GM03348 (cell line): ENCODE measurements at regions not wholly inside any gene's neighbourhood (a gene's known extent, or its start where the extent isn't known, plus 50 kb on each side); places are given as distances from the start of the nearest gene placed in this dataset.
"Not testable (repeated sequence)": the region's sequence is repeated elsewhere in the genome, so short reads cannot be mapped to it uniquely, and the experiment has no call there.

Source experiments
- DNase-seq: peaks from one replicate; pipeline ENCODE4 v3.0.0; 2012; ENCODE audit warnings: low spot score

DNA sequence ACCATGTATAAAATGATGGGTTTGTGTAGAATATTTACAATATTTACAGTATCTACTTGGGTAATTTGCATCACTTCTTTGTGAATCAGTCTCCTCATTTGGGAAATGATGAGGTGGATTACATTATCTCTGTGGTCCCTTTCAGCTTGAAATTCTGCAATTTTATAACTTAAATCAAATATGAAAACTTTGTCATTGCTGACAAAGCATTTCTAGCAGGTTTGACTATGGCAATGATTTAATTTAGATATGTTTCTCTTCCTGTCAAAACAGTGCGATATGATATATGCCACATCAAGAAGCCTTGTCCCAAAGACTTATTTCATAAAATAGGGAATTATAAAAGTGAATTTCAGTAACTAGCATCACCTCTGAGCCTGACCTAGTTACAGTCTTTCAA lies 315.8 kb upstream of the MEIS2 start:
- no peak for DNase-seq

DNA sequence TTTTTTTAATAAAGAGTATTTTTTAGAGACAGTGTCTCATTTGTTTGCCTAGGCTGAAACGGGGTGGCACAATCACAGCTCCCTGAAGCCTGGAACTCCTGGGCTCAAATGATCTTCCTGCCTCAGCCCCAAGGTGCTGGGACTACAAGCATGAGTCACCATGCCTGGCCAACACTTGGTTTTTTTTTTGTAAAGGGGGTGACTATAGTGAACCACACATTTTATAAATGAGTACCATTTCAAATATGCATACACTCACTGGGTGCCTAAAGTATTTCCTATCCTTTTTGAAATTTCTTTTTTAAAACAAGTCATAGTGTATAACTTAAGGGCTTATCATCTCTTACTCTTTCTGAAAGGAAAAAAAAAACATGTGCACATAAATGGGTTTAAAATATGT lies 325.2 kb upstream of the MEIS2 start:
- peak; percentile 9 for DNase-seq

DNA sequence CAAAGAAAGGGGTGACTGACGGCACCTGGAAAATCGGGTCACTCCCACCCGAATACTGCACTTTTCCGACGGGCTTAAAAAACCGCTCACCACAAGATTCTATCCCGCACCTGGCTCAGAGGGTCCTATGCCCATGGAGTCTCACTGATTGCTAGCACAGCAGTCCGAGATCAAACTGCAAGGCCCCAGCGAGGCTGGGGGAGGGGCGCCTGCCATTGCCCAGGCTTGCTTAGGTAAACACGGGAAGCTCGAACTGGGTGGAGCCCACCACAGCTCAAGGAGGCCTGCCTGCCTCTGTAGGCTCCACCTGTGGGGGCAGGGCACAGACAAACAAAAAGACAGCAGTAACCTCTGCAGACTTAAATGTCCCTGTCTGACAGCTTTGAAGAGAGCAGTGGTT lies 327.0 kb upstream of the MEIS2 start:
- DNase-seq: not testable (repeated sequence)

DNA sequence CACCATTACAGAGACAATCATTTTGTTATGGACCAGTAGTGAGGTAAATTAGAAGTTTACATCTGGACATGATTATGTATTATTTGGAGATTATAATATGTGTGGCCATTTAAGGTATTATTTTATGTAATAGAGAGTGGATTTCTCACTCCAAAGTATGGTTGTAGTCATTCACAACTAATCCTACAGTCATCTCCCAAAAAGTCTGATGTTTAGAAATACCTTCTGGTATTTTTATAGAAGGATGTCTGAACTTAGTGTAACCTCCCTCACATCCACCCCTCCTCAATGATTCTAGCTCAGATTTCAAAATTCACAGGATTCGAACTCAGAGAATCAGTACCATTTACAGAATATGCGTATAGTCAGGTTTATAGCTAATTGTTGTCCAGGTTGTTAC lies 346.6 kb upstream of the MEIS2 start:
- no peak for DNase-seq

DNA sequence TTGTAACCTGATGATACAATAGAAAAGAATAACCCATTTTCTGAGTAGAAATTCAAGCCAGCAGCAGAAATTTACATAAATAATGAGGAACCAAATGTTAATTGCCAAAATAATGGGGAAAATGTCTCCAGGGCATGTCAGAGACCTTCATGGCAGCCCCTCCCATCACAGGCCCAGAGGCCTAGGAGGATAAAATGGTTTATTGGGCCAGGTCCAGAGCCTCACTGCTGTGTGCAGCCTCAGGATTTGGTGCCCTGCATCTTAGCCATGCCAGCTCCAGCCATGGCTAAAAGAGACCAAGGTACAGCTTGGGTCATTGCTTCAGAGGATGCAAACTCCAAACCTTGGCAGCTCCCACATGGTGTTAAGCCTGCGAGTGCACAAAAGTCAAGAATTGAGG lies 352.1 kb upstream of the MEIS2 start:
- DNase-seq: no peak

DNA sequence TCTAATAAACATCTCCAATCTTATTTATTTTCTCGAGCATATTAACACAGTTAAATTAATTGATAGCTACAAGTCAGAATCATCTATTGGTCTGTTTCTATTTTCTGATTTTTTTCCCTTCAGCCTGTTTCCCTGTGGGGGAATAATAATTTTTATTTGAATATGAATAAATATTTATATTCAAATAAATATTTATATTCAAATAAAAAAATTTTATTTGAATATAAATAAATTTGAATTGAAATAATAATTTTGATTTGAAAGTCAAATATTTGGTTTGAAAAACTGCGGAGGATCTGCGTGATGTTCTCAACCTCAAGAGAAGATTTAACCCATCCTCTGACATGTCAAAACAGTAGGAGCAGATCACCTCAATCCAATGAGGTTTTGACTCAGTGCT lies 380.1 kb upstream of the MEIS2 start:
- no peak for DNase-seq

DNA sequence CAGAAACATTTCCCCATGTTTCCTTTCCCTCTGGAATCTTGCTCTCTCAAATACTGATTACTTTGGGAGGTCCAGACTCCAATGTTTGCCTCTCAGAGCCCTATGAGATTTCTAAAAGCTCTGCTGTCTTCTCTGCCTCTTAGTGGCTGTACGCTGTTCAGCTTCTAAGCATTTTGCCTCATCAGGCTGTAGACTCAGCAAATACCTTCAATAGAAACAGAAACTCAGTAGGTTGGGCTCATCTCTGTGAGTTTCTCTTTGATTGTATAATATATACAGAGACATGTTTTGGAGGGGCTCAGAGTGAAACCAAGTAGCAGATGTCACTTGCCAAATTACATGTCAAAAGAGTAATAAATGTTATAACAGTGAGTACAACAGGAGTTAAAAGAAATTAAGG lies 380.8 kb upstream of the MEIS2 start:
- no peak for DNase-seq

DNA sequence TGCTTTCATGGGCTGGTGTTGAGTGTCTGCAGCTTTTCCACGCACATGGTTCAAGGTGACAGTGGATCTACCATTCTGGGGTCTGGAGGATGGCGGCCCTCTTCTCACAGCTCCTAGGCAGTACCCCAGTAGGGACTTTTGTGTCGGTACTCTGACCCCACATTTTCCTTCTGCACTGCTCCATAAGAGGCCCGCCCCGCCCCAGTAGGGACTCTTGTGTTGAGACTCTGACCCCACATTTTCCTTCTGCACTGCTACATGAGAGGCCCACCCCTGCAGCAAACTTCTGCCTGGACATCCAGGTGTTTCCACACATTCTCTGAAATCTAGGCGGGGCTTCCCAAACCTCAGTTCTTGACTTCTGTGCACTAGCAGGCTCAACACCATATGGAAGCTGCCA lies 383.4 kb upstream of the MEIS2 start:
- DNase-seq: no peak

DNA sequence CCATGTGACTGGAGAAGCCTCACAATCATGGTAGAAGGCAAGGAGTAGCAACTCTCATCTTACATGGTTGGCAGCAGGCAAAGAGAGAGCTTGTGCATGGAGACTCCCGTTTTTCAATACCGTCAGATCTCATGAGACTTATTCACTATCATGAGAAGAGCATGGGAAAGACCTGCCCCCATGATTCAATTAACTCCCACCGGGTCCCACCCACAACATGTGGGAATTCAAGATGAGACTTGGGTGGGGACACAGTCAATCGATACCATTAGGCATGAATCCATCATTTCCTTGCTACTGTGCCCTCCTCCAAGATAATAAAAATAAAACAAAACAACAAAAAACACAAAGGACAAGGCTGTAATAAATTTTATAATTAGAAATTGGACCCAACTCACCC lies 384.7 kb upstream of the MEIS2 start:
- no peak for DNase-seq

DNA sequence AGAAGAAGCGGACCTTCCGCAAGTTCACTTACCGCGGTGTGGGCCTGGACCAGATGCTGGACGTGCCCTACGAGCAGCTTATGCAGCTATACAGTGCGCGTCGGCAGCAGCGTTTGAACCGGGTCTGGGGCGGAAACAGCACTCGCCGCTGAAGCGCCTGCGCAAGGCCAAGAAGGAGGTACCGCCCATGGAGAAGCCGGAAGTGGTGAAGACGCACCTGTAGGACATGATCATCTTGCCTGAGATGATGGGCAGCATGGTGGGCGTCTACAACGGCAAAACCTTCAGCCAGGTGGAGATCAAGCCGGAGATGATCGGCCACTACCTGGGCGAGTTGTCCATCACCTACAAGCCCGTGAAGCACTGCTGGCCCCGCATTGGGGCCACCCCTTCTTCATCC lies 390.4 kb upstream of the MEIS2 start:
- no peak for DNase-seq

DNA sequence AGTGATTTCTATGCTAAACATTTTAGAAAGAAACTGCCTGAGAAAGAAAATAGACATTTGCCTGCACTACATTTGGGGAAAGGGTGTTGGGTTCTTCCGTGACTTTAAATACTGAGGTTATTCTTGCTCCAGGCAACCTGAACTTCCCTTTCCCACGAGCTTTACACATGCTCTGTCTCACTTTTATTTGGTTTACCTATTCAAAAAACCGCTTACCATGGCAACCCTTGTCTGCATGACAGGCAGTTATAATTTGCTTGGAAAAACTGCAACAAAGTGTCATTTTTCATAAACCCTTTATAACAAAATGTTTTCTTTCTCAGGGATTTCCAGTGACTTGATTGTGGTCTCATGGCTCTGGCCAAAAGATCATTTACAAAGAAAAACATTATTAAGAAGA lies 416.3 kb upstream of the MEIS2 start:
- DNase-seq: no peak

DNA sequence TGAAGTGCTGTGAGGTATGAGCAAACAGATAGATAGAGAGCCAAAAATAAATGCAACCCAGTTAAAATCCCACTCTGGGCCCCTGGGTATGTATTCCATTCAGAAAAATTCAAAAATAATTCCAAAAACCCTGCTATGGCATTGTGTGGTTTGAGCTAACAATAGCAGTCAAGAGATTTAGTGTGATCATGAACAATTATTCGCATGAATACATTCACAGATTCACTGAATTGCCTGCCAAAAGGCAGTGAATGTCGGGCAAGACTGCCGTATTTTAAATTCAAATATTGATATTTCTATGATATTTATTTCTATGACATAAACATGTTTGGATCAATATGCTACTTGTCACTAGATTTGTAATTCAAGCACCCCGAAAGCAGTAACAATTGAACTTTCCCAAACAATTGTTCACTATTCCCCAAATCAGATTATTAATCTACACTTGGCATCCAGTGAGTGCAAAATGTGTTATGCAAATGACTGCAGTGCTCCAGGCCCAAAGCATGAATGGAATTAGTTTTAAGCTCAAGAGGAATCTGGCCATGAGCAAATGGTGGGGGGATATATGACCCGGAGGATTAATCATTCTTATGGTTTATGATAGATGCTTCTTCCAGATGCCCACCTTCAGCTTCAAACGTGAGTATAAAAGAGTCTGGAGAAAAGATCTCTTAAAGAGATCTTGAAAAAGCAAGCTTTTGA lies 417.0 kb upstream of the MEIS2 start:
- no peak for DNase-seq

DNA sequence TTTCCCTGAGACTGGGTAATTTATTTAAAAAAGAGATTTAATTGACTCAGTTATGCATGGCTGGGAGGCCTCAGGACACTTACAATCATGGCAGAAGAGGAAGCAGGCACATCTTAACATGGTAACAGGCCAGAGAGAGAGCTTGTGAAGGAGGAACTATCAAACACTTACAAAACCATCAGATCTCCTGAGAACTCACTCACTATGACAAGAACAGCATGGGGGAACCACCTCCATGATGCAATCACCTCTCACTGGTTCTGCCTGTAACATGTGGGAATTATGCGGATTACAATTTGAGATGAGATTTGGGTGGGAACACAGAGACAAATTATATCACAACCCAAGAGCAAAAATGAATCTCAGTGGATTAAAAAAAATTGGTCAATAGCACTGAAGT lies 416.0 kb upstream of the TMCO5A start:
- DNase-seq: no peak

DNA sequence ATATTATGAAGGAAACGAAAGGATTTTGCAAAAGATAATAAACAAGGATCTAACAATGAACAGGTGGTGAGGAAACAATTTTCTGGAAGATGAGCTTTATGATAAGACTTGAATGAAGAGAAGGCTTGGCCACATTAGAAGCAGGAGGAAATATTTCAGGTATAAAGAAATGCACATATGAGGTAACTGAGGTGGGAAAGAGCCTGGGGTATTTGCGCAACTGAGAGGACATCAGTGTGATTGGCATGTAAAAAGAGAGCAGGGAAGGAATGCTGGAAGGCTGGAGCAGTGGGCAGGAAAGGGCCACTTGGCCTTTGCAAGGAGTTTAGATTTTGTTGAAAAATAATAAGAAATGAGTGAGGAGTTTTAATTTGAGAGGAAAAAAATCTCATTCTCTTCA lies 414.4 kb upstream of the TMCO5A start:
- DNase-seq: no peak

DNA sequence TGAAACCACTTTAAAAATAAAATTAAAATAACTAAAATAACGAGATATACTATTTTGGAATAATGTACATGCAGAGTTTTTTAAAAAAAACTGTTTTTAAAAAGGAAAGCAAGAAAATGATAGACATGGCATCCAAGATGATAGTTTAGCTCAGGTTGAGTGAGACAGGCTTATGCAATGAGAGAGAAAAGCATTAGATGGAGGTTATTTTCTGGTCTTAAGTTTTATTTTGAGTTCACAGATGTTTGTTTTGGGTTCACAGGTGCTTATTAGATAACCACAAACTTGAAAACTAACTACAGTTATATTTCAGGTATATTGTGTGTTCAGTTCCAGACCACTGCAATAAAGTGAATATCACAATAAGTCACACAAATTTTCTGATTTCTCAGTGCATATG lies 413.6 kb upstream of the TMCO5A start:
- DNase-seq: no peak

DNA sequence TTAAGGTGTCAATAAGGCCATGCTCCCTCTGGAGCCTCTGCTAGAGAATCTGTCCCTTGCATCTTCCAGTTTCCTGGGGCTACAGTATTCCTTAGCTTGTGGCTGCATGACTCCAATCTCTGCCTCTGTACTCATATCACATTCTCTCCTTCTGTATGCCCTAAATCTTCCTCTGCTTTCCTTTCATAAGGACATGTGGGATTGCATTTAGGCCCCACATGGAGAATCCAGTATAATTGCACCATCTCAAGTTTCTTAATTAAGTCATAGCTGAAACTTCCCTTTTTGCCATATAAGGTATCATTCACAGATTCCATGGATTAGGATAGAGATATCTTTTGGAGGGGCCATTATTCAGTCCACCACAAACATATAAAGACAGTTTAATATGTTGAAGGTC lies 409.8 kb upstream of the TMCO5A start:
- DNase-seq: no peak

DNA sequence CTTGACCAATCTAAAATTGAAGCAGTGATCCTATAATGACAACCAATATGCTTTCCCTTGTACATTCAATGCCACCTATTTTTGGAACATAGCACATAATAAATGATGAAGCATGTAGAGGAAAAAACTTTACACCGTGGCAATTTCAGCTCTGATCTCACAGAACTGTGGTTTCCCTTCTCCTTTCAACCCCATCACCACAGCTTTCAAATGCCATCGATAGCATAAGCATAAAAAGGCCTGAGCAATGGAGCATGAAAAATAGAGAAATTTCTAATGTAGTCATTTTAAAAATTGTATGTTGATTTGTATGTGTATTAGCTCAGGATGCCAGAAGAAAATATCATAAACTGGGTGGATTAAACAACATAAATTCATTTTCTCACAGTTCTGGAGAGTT lies 406.0 kb upstream of the TMCO5A start:
- DNase-seq: no peak

DNA sequence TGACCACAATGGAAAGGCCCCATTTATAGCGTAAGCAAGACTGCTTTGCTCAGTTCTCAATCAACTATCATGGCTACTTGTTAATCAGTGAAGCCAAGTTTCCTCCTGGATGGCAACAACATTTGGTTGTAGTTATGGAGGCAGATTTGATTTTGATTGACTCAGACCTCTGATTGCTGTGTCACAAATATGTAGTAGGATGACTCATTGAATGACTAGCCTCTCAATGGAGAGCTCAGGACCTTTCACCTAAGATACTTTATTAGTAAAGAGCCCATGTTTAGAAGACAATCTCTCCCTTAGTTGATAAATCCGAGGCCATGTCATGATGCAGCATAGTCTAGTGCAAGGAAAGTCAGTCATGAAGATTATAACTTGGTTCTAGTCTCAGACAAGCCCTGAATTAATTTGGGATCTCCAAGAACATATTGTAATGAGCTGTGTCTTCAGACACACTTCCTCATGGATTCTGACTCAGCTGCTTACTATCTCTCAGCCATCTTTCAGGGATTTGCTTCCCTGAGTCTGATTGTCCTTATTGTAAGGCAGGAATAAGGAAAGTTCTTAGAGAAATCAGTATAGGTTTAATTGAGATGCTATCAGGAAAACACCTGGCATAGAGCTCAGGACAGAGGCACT lies 397.4 kb upstream of the TMCO5A start:
- DNase-seq: no peak

DNA sequence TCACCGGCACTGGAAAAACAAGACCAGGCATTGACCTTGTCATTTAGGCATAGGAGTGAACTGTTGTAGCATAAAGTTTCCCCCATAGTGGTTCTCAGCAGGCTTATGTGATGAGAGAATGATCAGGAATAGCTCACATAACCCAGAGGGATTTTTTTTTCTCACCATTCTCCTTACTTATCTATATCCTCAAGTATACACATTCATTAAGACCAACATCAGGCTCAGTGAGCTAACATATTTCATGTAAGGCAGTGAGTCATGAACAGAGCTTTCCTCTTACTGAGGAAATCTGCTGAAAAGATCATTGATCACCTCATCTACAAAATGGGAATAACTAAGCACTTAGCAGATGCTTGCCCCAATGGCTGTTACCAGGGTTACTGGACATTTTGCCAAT lies 396.6 kb upstream of the TMCO5A start:
- DNase-seq: no peak

DNA sequence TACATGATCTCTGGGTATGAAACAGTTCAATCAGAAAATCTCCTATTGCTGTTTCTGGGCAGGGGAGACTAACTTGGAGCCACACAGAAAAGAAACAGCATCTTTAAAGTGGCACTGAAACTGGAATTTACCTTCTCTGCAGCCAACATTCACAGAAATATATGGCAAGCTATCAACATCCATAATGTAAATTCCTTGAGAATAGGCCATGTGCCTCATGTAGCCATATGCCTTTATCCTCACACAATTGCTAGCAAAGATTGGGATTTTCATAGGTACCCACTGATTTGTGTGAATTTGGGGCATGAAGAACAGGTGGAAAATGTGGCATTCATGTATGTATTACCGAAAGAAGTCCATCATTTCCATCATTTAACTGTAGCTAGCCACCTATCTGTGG lies 386.3 kb upstream of the TMCO5A start:
- DNase-seq: no peak

DNA sequence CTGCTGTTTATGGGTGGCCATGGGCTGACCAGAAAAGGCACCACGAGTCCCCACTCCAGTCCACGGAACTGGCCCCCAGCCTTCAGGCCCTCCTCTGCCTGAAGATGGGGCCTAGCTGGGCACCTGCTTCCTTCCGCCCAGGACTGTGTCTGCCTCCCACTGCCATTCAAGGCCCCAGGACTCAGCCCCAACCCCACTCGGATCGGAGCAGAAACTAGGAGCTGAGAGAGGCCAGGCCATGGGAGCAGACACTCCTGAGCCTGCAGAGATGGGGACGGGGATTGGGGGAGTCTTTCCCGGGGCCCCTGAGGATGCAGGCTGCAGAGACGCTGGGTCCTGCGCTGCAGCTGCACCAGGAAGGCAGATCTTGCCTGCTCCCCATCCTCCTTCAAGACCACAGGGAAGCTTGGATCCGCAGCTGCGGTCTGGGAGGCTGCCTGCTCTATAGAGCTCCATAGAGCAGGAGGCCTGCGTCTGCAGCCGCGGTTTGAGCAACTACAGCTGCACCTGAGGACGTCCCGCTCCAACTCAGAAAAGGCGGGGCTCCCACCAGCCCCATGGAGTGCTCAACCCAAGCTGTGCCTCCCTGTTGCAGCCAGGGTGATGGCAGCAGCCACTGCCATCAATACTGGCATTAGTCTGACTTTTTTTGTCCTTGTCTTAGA lies 383.9 kb upstream of the TMCO5A start:
- no peak for DNase-seq

DNA sequence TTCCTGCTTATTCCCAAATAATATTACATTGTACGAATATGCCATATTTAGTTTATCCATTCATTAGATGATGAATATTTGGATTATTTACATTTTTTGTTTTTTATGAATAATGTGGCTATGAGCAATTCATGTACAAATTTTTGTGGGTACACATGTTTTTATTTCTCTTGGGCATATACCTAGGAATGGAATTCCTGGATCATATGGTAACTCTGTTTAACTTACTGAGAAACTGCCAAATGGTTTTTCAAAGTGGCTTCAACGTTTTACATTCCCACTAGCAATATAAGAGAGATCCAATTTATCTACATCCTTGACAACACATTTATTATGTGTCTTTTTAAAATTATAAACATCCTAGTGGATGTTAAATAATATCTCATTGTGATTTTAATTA lies 362.0 kb upstream of the TMCO5A start:
- DNase-seq: no peak

DNA sequence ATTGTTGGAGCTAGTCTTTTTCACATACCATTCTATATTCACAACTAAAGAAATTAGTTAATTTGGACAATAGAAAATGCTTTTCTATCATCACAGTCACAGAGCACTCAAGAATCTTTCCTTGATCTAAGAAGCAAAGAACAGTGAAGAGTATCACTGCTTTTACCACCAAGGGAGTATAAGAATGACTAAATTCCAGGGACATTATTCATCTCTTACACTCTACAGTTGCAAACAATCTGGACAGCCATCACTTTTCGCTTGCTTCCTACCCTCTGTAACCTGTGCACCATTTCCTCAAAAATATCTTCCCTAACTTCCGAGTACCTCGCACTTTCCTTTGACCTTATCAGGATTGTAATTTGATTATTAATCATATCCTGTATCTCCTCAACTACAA lies 359.5 kb upstream of the TMCO5A start:
- no peak for DNase-seq

DNA sequence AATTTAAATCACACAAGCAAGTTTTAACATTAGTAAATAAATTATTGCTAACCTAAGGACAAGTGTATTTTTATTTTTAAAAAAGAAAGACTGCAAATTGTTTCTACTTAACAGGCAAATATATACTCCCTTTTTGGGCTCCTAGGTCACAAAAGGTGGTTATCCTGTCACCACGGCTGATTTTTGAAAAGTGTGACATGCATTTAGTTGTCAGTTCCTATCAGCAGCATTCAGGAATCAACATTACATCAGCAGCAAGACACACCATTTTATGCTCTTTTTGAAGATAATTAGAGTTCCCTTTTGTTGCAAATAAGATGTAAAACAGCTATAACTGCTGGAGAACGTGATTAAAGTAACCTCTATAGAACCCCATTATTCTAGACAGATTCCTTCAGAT lies 357.5 kb upstream of the TMCO5A start:
- DNase-seq: no peak
